Skin epidermis (tissue), 12 donors: ENCODE measurements at regions not wholly inside any gene's neighbourhood (a gene's known extent, or its start where the extent isn't known, plus 50 kb on each side); places are given as distances from the start of the nearest gene placed in this dataset.
"Not testable (repeated sequence)": the region's sequence is repeated elsewhere in the genome, so short reads cannot be mapped to it uniquely, and the experiment has no call there.

Experiments used
- H3K27ac ChIP-seq, 21 experiments: fragments of 200-600 bp; sonication (generic) in 11 of 21; one replicate each; pipeline ENCODE4 v1.5.0; 2020; ENCODE audit warnings: mild to moderate bottlenecking in 3 of 21, inconsistent platforms in 2 of 21, moderate library complexity in 2 of 21
- H3K4me3 ChIP-seq, 7 experiments: fragments of 200-600 bp; sonication (generic) in 2 of 7; one replicate each; pipeline ENCODE4 v1.5.0; 2020; ENCODE audit warnings: inconsistent platforms in 2 of 7, mild to moderate bottlenecking in 2 of 7, moderate library complexity in 1 of 7

DNA sequence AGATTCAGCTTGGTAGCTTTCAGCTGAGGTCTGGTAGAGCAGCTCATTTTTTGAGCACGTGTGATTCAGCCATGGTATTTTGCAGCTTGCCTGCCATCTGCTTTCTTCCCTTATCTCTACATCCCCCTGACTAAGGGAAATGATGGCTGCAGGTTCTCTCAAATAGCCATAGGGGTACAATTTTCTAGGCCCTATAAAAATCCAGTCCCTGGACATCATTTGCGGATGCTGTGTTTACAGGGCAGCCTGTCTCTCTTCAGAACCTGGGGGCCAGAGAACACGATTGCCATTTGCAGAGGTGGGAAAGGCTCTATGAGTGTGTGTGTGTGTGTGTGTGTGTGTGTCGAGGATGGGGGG, 442.7 kb upstream of the MEIS1 start:
- H3K4me3 ChIP-seq = no peak overlapping the region
- no peak overlapping the region for H3K27ac ChIP-seq

DNA sequence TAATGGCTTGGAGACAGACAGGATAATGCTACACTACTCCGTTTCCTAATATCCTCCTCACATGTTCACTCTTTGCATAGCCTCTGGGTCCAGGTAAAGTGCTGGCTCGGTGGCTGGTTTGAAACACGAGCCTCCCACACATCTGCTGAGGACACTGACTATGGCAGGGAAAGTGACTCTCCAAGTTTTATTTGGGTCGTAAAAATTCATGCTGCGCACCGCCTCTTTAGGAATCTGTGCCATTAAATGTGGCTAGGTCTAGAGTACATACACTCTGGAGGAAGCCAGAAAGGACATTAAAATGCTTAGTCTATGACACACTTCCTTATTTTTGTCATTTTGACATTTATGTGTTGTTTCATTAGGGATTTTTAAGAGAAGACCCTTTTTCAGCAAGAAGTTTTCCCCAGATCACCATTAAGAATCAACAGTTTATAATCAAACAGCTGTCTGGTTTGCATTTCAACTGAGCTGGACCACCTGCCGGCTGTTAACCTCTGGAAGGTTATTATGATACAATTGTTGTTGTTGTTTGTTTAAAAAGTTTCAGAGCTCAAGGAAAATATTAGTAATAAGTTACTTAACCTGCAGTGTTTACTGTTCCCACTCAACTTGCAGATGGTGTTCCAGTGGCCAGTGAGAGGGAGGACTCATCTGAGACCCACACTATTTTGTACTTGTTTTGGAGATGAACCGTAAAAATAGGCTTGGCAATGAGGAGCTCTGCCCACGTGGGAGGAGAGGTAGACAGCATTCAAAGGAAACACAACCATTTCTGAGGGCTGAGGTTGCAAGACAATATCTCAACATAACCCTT, 443.3 kb upstream of the MEIS1 start:
- no peak overlapping the region for H3K27ac ChIP-seq
- H3K4me3 ChIP-seq = no peak overlapping the region

DNA sequence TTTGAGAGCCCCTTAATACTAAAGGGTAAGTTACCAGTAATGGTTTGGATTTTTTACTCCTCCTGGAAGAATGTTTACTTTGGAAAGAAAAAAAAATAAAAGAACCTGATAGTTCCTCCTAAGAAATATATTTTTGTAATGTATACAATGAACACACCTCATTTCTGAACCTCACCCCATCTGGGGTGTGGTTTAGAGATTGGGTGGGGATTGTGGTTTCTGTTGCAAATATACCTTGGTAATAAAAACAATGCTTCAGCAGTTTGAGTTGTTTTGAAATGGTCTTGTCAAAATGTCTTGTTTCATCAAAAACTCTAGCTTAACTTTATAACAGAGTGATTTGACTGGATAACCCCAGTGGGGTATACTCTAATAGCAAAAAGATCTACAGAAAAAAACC, 448.9 kb upstream of the MEIS1 start:
- Histone ChIP-seq H3K27ac (no peak overlapping the region), H3K4me3 (no peak overlapping the region)

DNA sequence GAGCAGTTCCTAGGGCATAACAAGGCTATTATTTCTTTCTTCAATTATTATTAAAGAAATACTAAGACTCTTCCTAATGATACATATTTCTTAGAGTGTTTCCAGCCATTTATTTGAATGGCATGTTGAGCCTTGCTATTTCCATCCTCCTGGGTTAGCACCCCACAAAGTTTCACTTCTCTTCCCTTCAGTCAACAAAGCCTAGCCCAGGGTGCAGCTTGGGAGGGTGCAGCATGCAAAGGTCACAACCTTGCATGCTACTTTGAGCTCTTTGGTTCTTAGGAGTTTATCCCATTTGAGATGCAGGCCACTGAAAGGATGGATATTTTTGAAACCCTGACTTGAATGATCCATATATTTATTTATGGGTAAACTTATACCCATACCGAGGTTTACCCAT, 454.4 kb upstream of the MEIS1 start:
- Histone ChIP-seq H3K4me3 (no peak overlapping the region), H3K27ac (no peak overlapping the region)

DNA sequence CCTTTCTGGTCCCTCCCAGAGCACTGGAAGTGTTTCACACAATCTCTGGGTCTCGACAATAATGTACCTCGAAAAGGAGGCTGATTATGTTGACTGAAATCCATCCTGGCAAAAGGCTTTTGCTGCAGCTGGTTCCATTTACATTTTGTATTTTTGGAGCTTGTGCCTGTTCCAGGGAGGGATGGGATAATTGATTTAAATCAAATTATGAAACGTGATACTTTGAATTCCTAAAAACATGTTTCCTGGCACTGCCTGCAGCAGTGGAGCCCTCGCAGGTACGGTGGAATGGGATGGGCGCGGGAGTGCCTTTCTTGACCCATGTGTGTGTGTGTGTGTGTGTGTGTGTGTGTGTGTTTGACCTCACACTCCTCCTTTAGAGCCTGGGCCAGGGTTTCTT, 455.5 kb upstream of the MEIS1 start:
- no peak overlapping the region for H3K27ac ChIP-seq
- H3K4me3 ChIP-seq = no peak overlapping the region

DNA sequence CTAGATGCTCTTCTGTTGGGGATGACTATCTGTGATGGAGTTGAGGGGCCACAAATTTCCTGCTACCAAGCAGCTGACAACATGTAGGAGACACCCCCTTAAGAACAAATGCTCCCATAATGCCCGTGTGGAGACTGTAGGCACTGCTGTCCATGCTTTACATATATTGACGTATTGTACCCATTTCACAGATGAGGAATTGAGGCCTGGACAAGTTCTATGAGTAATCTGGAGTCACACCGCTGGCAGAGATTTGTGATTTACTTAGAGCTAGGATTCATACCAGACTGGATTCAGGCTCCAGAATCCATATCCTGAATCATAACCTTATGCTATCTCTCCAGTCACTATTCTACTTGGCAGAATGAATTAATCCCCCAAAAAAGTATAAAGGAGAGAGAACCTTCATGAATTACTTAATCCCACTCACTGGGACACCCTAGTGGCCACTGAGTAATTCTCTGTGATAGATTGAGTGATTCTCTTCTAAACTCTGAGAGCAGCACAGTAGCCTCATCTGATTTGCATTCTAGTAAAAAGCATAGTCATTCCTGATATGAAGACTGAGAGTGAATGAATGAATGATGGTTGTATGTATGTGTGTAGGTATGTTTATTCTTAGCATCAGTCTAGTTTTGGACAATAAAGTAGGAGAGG, 460.7 kb upstream of the MEIS1 start:
- H3K27ac ChIP-seq = no peak overlapping the region
- no peak overlapping the region for H3K4me3 ChIP-seq

DNA sequence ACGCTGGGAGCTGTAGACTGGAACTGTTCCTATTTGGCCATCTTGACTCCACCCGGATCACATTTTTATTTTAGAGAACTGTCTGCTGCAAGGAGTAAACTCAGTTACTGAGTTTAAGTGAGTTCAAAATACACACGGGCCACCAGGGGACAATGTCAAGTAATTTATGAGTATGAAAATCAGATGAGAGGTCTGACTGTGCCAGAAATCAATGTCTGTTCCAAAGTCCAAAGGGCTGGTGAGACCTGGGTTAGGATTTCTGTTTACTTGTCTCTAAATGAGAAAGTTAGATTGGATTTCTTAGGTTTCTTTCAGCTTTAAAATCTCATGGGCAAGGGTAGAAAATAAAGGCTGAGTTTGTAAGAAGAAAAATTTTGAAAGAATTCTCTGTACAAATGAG, 465.8 kb upstream of the MEIS1 start:
- Histone ChIP-seq H3K4me3 (no peak overlapping the region), H3K27ac (no peak overlapping the region)

DNA sequence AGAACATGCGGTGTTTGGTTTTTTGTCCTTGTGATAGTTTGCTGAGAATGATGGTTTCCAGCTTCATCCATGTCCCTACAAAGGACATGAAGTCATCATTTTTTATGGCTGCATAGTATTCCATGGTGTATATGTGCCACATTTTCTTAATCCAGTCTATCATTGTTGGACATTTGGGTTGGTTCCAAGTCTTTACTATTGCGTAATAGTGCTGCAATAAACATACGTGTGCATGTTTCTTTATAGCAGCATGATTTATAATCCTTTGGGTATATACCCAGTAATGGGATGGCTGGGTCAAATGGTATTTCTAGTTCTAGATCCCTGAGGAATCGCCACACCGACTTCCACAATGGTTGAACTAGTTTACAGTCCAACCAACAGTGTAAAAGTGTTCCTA, 471.6 kb upstream of the MEIS1 start:
- not testable (repeated sequence) for H3K4me3 ChIP-seq, H3K27ac ChIP-seq

DNA sequence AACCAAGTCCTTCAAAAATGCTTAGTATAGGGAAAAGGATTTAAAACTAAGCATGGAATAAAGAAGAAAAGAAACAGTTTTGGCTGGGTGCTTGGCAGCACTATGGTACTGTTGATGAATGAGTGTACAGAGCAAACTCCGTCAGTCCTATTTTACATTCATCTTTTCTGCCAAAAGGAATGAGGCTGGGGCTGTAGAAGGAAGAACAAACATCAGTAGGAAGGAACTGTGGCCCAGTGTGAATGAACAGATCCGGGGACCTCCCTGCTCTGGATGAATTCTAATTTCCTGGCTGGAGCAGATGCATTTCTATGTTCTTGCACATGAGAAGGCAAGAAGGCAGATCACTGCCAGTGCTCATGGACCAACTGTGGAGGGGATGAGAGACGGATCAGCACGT, 474.0 kb upstream of the MEIS1 start:
- Histone ChIP-seq H3K27ac (no peak overlapping the region), H3K4me3 (no peak overlapping the region)

DNA sequence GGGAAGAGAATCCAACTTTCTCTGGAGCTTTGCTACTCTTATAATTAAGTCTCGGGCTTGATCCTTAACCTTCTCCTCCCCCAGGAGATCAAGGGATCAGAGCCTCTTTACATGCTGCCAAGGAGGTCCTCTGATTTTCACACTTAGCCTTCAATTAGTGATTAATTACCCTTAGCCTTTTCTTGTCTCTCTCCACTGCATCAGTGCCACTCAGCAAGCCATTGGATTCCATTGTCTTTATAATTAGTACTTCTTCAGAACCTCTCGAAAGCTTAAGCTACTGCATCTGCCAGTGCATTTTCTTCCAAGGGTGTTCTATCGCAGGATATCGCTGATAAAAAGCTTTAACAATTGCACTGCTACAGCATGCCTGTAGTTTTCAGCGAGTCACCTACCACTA, 477.0 kb upstream of the MEIS1 start:
- H3K4me3 ChIP-seq = no peak overlapping the region
- H3K27ac ChIP-seq = no peak overlapping the region

DNA sequence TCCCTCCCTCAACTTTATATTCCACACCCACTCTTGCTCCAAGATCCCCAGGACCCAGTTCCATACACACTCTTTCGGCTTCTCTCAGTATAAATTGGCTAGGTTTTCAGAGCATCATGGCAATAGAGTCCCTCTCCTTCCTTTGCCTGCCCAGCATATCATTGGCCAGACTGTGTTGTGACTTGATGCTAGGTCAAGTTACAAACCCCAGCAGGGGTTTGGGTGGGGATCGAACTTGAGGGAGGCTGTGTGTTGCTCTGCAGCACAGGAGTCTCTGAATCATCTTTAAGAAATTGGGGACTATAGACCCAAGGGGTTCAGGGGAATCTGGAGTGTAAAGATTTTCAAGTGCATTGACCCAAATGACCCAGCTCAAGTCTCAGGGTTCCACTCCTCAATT, 477.5 kb upstream of the MEIS1 start:
- no peak overlapping the region for H3K27ac ChIP-seq
- H3K4me3 ChIP-seq = no peak overlapping the region

DNA sequence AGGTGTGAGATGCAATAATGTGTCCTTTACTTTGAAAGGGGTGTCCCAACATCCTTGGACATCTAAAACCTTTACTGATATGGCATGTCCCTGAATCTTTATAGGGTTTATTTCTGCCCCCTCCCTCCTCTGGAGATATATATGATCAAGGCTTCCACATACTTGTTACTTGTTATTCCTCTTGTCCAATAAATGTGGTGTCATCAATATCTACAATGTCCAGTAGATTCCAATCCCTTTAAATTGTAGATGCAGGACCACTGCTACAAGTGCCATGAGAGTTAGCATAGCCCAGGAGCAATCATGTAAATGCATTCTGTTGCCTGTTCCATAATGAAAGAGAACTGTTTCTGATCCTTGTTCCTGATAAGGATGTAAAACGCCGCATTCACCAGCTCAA, 479.7 kb upstream of the MEIS1 start:
- H3K27ac ChIP-seq = no peak overlapping the region
- H3K4me3 ChIP-seq = no peak overlapping the region

DNA sequence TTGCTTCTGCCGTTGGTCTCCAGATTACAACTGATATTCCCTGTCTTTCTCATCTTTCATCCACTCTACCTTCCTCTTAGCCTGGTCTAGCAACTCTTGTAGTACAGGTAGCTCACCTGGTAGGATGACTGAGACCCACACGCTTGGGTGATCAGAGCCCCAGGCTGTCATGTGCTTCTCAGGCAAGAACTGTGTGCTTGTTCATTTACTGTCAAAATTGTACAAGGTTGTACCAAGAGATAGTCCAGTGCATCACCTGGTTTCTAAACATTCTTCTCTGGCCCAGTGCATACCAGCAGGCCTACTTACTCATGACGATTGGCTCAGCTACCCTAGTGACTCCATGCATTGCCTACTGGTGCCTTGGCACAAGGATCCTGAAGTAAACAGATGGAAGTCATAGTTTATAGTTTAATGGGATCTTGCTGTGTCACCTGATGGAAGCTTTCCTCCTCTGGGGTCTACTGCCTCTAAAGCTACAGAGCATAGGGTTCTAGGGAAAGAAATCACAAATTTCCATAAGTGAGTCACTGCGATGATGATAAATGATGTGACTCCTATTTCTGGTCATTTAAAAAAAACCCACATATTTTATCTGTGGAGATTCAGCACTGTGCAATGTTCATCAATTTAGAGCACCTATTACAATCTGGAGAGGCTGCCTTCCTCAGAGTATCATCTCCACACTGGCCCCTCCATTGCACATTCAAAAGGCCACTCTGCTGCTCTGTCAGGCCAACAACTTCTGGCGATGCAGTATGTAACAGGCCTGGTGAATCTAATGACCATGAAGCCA, 481.8 kb upstream of the MEIS1 start:
- H3K27ac ChIP-seq = no peak overlapping the region
- H3K4me3 ChIP-seq = no peak overlapping the region

DNA sequence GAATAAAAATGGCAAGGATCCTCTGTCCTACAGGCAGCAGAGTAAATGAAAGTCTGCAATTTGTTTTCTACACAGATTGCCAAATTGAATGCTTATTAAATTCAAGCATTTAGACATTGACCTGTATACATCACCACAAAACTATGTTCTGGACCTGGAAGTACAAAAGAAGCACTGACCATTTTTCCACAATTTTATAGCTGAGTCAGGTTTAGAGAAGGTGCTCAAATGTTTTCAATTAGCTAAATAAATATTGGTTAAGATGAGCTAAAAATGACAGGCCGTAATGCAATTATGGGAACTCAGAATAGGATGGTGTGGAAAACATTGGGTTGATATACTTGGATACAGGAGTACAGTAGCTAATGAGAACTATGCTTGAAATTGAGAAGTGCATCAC, 490.7 kb upstream of the MEIS1 start:
- no peak overlapping the region for H3K27ac ChIP-seq
- H3K4me3 ChIP-seq = no peak overlapping the region

DNA sequence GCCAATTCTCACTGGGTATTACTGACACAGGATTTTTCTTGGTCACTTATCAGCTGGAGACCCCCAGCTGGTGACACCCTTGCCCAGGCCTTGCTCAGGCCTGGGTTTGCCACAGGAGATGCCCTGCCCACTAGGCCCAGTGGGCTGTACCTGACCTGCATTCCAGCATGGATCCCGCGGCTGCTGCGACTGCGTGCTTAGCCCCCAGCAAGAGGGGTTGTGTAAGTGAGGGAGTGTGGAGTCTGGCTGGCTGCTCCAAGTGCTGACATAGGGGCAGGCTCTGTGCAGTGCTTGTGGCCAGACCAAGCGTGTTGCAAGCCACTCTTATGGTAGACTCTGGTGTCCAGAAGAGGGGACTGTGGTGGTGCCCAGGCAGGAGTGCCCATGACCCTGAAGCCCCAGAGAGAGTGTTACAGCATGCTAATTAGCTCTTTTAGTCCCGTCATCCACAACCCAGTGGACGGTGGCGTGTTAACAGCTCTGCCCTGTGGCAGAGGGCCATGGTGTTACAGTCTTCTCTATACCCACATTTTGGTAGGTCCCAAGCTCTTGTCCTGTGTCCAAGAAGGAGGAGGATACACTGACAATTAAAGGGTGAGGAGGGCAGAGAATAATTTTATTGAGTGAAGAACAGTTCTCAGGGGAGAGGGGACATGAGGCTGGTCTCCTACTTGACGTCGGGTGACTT, 491.7 kb upstream of the MEIS1 start:
- H3K4me3 ChIP-seq = no peak overlapping the region
- no peak overlapping the region for H3K27ac ChIP-seq

DNA sequence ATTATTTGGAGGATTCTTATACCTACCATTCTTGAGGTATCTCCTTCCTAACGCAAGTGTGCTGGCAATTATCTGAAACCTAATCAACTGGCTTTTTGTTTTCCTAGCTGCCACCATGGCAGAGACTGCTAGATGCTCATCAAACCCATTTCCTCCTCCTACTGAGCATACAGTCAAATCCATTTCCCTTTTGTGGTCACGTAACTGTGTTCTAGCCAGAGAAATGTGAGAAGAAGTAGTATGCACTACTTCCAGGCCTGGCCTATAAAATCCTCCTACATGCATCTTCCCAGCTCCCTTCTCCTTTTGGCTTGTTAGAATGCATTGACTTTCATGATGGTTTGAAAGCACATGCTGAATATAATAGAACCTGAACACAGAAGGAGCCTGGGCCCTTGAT, 494.1 kb upstream of the MEIS1 start:
- Histone ChIP-seq H3K27ac (no peak overlapping the region), H3K4me3 (no peak overlapping the region)

DNA sequence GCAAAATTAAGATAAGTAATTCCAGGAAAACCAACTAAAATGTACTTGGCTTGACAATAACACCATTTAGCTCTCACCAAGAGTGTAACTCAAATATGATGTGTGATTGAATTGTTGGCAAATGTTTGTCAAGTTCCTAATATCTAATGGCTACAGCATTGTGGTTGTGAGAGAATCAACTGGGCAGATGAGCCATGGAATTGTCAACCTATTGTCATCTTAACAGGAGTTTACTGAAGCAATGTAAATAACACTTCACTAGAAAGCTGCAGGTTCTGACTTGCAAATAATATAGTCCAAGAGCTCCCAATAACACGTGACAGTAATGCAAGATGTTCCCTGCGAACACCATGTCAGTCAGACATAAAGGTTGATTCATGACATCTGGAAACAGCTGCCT, 495.2 kb upstream of the MEIS1 start:
- no peak overlapping the region for H3K4me3 ChIP-seq
- no peak overlapping the region for H3K27ac ChIP-seq

DNA sequence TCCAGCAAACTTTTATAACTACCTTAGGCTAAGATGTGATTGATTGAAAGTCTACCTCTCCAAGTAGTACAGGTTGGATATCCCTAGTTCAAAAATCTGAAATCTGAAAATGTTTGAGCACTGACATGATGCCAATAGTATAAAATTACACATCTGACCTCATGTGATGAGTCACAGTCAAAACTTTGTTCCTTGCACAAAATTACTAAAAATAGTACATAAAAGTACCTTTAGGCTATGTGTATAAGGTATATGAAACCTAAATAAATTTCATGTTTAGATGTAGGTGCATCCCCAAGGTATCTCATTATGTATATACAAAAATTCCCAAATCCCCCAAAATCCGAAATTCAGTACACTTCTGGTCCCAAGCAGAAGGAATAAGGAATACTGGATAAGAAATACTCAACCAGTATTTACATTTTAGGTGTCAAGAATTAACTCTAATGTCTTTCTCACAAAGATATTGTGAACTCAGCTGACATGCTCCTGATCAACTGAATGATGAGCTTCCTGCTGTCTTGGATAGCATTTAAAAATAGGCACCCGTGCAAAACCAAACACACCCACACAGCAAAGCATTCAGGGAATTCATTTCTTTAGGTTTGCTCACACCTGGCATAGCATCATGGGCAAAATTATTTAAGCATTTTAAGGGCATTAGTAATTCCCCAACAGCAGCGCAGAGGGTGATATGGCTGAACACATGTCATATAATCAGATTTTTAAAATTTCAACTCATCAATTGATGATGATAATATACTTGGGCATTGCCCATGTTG, 497.4 kb upstream of the MEIS1 start:
- no peak overlapping the region for H3K4me3 ChIP-seq
- no peak overlapping the region for H3K27ac ChIP-seq

DNA sequence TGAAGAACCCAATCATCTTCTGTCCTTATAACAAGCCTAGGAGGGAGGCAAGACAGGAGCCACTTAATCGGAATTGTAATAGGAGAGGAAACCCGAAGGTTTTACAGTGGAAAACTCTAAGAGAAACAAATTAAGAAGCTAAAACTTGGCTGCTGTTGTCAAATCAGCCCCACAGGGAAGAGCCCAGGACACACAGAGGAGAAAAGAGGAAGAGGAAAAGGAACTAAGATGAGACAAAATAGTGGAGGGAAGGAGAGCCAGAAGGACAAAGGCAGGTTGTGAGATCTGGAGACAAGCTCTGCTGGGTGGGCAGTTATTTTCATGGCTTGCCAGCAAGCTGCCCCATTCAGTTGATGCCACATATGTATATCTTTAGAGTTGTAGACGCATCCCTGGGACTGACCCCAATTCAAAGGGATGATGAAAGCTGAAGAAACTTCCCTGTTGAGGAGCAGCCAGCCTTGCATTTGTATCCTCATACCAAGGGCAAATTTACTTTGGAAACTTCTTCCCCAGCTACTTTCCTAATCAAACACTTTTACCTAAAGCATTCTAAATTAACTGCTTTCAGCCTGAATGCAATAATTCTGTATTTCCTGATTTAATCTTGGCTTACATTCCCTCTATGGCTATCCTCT, 499.8 kb upstream of the MEIS1 start:
- Histone ChIP-seq H3K27ac (no peak overlapping the region), H3K4me3 (no peak overlapping the region)
